ENCODE measurements at regions not wholly inside any gene's neighbourhood (a gene's known extent, or its start where the extent isn't known, plus 50 kb on each side); places are given as distances from the start of the nearest gene placed in this dataset.

GRCh38 chr12:75784591-75784990 lies 247.0 kb downstream of the PHLDA1 start:
- TF ChIP-seq REST (IDR thresholded peaks at IDR 0.05; ENCODE audit: low read depth, low read length) (no peak), RFX5 (IDR thresholded peaks at IDR 0.05; ENCODE audit: low read length) (no peak), POLR2AphosphoS5 (IDR thresholded peaks at IDR 0.05; ENCODE audit: low read depth, low read length) (no peak), SIN3A (IDR thresholded peaks at IDR 0.05; ENCODE audit: borderline replicate concordance, low read depth, low read length) (0 out of 2 replicates have a peak, but pooled peaks have one; percentile 24), CTCF (IDR thresholded peaks at IDR 0.05) (no peak)
